Mucosa of descending colon (tissue), 3 donors: ENCODE measurements at regions not wholly inside any gene's neighbourhood (a gene's known extent, or its start where the extent isn't known, plus 50 kb on each side); places are given as distances from the start of the nearest gene placed in this dataset.

Experiments used
- ATAC-seq: fragments of 200-7000 bp; cut with Tn5 transposase; one replicate; pipeline ENCODE4 v1.9.1; 2020; ENCODE audit warnings: mild to moderate bottlenecking, moderate library complexity
- DNase-seq, 3 donors: peaks; one replicate each; pipeline ENCODE4 v3.0.0-alpha.2; 2020
- H3K36me3 ChIP-seq: fragments of 200-600 bp; one replicate; pipeline ENCODE4 v1.8.0; 2021; ENCODE audit warnings: low read depth, mild to moderate bottlenecking
- H3K4me1 ChIP-seq: fragments of 200-600 bp; one replicate; pipeline ENCODE4 v1.8.0; 2021; ENCODE audit warnings: low read depth, mild to moderate bottlenecking
- H3K4me3 ChIP-seq: fragments of 200-600 bp; one replicate; pipeline ENCODE4 v1.8.0; 2021; ENCODE audit warnings: mild to moderate bottlenecking
- H3K9me3 ChIP-seq: fragments of 200-600 bp; one replicate; pipeline ENCODE4 v1.8.0; 2021; ENCODE audit warnings: mild to moderate bottlenecking
- intact Hi-C, 2 donors: fragments of 100-400 bp; cut with DNase I in 1 of 2; cut with micrococcal nuclease in 1 of 2; formaldehyde crosslinking; loops; one replicate each; pipeline versions ENCODE4 v1.11.0 to v1.11.1; 2022; cut with DNase I, micrococcal nuclease
- TF ChIP-seq, protein P1 (sequence below): fragments of 200-600 bp; IDR thresholded peaks from one replicate; pipeline ENCODE4 v1.8.0; 2022; ENCODE audit warnings: antibody characterized with exemption, mild to moderate bottlenecking
- donor health status: DM: no; HTN: no; CAD: no; lungs with moderate emphysema.
- donor health status: DM: no; HTN: no; CAD: no.
- donor health status: DM: no; HTN: yes; CAD: no.

DNA sequence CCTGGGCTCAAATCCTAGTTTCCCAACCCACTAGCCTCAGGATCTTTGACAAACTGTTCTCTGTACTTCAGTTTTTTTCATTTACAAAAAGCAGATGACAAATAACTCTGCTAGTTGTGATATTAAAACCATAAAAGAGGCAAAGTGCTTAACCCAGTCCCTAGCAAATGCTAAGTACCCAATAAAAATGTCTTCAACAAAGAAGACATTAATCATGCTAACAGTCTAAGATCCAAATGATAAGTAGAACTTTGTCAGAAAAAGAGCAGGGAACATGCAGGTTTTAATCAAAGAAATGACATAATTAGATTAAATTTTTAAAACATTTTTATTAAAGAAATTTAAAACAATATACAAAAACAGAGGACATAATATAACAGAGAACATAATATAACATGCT lies 203.0 kb upstream of the ADRA1B start:
- intact Hi-C loops, result no loop called here

DNA sequence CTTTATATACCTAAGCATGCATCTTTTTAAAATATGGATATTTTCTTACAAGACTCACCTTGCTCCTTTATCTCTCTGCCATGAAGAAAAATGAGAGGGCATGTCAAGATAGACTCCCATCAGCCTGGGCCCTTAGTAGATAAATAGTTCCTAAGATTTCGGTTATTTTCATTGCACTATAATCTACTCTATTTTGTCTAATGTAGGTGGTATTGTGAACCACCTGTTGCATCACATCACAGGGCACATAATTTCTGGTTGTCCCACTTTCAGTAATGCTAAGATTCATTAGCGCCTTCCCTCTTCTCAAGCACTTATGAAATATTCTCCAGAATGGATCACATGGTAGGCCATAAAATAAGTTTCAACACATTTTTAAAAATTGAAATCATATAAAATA lies 202.5 kb upstream of the ADRA1B start:
- Histone ChIP-seq H3K4me3 (no peak overlapping the region), H3K9me3 (no peaks in the 10 kb centered on the region), H3K4me1 (no peaks in the 10 kb centered on the region), H3K36me3 (no peaks in the 10 kb centered on the region)
- no peak for ATAC-seq
- intact Hi-C loops, result no loop called here
- TF ChIP-seq, protein P1, sequence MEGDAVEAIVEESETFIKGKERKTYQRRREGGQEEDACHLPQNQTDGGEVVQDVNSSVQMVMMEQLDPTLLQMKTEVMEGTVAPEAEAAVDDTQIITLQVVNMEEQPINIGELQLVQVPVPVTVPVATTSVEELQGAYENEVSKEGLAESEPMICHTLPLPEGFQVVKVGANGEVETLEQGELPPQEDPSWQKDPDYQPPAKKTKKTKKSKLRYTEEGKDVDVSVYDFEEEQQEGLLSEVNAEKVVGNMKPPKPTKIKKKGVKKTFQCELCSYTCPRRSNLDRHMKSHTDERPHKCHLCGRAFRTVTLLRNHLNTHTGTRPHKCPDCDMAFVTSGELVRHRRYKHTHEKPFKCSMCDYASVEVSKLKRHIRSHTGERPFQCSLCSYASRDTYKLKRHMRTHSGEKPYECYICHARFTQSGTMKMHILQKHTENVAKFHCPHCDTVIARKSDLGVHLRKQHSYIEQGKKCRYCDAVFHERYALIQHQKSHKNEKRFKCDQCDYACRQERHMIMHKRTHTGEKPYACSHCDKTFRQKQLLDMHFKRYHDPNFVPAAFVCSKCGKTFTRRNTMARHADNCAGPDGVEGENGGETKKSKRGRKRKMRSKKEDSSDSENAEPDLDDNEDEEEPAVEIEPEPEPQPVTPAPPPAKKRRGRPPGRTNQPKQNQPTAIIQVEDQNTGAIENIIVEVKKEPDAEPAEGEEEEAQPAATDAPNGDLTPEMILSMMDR, result no peak
- no peak for DNase-seq

More for the DNA sequence above, 203.0 kb upstream of the ADRA1B start:
- no peak for DNase-seq
- no peak for ATAC-seq
- Histone ChIP-seq H3K36me3 (no peaks in the 10 kb centered on the region), H3K4me3 (no peak overlapping the region), H3K9me3 (no peaks in the 10 kb centered on the region), H3K4me1 (no peaks in the 10 kb centered on the region)
- TF ChIP-seq, protein P1, result no peak

DNA sequence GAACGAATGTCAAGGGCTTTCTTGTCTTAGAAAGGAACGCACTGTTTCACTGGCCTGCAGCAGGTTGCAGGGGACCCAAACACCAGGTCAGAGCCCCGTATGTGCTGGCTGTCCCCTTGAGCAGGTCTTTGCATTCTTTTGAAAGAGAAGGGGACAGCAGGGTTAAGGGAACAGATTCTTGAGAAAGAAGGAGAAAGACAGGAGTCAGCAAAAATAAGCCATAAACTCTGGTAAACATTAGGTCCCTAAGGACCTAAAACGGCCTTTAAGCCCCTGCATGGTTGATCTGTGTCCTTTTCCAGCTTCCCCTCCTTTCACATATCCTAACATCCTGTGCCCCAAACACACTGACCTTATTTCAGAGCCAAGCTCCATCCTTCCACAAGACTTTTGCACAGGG lies 190.8 kb upstream of the ADRA1B start:
- DNase-seq (no peak), ATAC-seq (no peak)
- Histone ChIP-seq H3K4me1 (no peaks in the 10 kb centered on the region), H3K9me3 (no peaks in the 10 kb centered on the region), H3K36me3 (no peaks in the 10 kb centered on the region), H3K4me3 (no peak overlapping the region)
- intact Hi-C loops, result no loop called here
- TF ChIP-seq, protein P1, result no peak

DNA sequence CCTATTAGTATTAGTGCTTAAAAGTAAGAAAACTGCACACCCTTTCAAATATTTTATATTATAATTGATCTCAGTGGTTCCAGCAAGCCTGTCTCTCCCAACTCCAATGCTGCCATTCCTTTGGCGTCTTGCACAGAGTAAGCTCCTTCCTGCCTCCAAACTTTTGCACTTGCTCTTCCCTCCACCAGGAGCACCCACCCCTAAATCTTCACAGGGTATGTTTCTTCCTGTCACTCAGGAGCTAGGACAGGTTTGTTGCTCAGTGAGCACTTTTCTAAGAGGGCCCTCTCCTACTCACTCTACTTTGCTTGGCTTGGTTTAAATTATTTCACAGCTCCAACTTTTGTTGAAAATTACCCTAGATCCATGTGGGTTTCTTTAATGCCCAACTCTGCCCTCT lies 189.1 kb upstream of the ADRA1B start:
- no peaks in the 10 kb centered on the region for H3K4me1 ChIP-seq
- TF ChIP-seq, protein P1, result no peak
- no peak for ATAC-seq
- DNase-seq, result no peak
- no peaks in the 10 kb centered on the region for H3K36me3 ChIP-seq
- intact Hi-C loops, result no loop called here
- no peaks in the 10 kb centered on the region for H3K9me3 ChIP-seq
- no peak overlapping the region for H3K4me3 ChIP-seq

DNA sequence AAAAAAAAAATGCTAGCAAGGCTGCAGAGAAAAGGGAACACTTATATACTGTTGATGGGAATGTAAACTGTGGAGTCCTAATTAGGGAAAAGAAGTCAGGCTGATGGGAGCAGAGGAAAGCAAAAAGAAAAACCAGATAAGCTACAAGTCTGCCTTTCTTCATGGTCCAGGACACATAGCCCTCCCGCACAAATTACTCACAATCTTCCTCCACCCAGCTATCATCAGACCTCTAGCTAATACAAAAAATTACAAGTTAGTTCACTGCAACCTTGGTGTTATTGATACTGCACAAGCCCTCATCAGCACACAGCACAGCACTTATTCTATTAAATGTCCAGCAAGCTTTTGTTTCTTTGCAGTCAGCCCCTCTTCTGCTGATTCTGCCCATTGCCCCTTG lies 186.0 kb upstream of the ADRA1B start:
- Histone ChIP-seq H3K4me1 (no peaks in the 10 kb centered on the region), H3K4me3 (no peak overlapping the region), H3K36me3 (no peaks in the 10 kb centered on the region), H3K9me3 (no peaks in the 10 kb centered on the region)
- intact Hi-C loops, result no loop called here
- ATAC-seq, result no peak
- no peak for DNase-seq
- TF ChIP-seq, protein P1, result no peak

DNA sequence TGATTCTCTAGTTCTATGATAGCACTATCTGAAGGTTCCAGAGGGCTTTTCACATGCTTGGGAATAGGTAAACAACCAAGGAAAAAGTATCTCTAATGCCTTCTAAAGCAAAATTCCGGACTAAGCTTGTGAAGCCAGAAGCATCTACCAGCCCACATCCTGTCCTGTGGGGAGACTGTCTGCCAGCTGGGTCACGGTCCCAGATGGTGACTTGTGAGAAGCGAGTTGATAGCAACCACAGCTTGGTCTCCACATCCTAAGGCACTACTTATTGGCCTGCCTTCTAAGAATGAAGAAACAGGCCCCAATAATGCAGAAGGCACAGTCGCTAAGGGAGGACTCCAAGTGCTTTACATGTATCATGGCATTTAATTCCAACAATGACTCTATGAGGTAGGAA lies 184.1 kb upstream of the ADRA1B start:
- H3K4me1 ChIP-seq, result no peaks in the 10 kb centered on the region
- intact Hi-C loops, result no loop called here
- no peaks in the 10 kb centered on the region for H3K36me3 ChIP-seq
- TF ChIP-seq, protein P1, result no peak
- DNase-seq, result peak in 1 of 3 donors; percentile 5
- H3K9me3 ChIP-seq, result no peaks in the 10 kb centered on the region
- no peak for ATAC-seq
- no peak overlapping the region for H3K4me3 ChIP-seq
